DMS114 treated with DMSO at 0.1 percent for 48 hours (cell line): ENCODE measurements at regions not wholly inside any gene's neighbourhood (a gene's known extent, or its start where the extent isn't known, plus 50 kb on each side); places are given as distances from the start of the nearest gene placed in this dataset.

Experiments
- DNase-seq: peaks from one replicate; lab custom pipeline; 2025; ENCODE audit not compliant: unreplicated experiment; lab: John Stamatoyannopoulos, UW

DNA sequence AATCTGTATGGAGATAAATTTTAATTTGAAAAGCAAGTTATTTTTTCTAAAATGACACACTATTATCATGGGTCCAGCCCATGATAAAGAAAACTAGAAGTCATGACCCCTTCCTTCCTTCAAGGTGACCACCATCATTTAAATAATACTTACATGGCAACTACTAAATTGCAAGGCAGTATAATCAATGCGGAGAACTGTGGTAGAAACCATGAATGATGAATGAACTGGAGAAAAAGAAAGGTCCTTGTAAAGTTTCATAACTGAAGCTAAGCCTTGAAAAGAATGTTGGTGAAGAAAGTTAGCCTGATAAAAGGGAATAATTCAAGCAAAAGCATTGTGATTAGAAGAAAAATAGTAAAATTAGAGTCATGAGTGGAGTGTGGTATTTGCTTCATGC is 222.9 kb upstream of the TBC1D5 start:
- DNase-seq = no peak

- DNase-seq = no peak
Observed at GRCh38 chr3:17964108-17964507, 221.7 kb upstream of the TBC1D5 start.

DNA sequence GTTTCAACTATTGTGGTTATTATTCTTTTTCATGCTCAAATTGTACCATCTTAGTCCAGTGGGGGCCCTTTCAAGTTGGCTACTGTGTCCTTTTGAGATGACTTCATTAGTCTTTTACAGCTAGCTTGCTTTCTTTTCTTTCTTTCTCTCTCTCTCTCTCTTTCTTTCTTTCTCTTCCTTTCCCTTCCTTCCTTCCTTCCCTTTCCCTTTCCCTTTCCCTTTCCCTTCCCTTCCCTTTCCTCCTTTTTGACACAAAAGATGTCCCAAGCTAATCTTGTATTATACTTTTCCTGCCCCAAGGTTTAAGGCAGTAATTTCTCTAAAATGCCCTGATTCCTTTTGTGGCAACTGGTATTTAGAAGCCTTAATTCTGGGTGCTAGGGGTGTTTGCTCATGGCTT is 213.0 kb upstream of the TBC1D5 start:
- DNase-seq = no peak

GRCh38 chr3:17954801-17955200 is 212.4 kb upstream of the TBC1D5 start:
- DNase-seq = no peak

- no peak for DNase-seq
Observed at GRCh38 chr3:17951241-17951640, 208.8 kb upstream of the TBC1D5 start.

DNA sequence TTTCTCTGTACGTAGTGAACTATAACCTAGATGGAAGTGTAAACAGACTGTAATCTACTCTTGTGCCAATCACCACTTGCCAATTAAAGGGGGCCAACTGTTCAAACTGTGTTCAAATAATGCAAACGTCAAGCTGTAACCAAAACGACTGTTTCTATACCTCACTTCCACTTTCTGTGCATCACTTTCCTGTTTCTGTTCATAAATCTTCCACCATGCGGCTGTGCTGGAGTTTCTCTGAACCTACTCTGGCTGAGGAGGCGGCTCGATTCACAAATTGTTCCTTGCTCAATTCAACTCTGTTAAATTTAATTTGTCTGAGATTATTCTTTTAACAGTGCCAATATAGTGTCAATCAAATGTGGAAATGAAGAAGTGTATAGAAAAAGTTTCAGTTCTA is 206.7 kb upstream of the TBC1D5 start:
- DNase-seq = no peak

- DNase-seq = no peak
Observed at GRCh38 chr3:17947833-17948232, 205.4 kb upstream of the TBC1D5 start.

GRCh38 chr3:17946619-17947018 is 204.2 kb upstream of the TBC1D5 start:
- DNase-seq = no peak

DNA sequence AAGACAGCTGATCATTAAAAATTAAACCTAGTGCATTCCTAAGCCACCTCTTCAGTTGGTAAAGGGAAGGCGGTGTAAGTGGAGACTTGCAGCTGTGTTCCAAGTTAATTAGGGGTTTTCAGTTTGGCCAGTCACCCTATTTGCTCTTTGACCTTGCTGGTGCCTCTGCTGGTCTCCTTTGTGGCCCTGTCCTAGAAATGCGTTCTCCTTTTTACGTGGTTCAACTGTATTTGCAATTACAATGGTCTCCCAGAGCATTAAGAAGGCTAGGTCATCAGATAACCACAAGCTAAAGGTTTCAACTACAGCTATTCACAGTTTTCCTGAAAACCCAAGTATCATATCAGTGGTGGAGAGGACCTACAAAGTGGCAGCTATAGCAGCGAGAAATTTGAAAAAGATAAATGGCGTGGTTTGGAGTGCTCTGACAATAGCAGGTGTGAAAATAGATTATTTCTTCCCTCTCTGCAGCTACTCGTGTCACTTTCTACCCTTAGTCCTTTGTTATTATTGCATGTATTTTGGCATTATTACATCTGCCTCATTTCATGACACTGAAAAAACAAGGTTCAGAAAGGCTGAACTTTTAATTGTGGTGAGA is 203.5 kb upstream of the TBC1D5 start:
- DNase-seq = no peak

DNA sequence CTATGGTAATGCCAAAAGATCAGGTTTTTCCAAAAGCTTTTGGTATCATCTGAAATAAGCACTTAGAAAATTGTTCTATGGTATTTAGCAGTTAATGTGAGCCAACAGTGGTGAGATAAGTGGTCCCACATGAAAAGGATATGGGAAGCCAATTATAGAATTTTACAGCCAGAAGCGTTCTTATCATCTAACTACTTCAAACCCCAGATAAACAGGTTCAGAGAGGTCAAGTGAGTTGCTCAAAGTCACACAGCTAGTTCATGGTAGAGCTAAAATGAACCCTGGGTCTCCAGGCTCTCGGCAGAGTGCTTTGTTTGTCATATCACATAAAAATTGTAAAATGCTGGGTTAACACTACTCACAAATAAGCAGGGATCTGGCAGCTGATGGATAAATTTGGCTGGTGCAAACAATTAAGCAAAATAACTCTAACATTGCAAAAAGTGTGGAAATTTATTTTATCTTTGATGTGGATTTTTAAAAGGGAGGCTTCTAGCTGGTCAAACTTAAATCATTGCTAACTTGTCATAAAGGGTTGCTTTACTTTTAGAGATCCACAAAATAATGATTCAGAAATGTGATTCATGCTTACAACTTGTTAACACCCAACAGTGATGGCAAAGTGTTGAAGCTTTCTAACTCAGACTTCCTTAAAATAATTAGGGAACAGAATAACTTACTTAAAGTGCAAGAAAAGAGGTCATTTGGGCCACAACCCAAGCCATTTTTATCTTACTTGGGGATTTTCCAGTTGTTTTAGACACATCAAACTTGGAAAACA is 202.8 kb upstream of the TBC1D5 start:
- DNase-seq = no peak

- no peak for DNase-seq
Observed at GRCh38 chr3:17942856-17943255, 200.4 kb upstream of the TBC1D5 start.

DNA sequence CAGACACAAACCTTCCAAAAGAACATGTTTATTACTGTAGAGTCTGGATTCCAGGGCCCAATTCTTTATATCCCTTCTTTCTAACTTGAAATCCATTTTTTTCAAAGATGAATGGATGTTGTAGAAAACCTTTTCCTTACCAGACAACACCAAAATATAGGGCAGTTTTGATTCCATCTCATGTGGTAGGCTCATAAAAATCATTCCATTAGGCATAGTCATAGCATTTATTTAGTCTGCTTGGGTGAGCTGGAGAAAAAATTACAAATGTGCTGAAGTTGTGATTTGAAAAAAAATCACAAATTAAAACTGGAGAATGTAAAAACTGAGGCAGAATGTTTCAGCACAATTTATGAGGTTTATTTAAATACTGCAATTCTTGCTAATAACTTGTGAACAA is 199.3 kb upstream of the TBC1D5 start:
- DNase-seq = no peak

- DNase-seq = no peak
Observed at GRCh38 chr3:17941152-17941551, 198.7 kb upstream of the TBC1D5 start.

DNA sequence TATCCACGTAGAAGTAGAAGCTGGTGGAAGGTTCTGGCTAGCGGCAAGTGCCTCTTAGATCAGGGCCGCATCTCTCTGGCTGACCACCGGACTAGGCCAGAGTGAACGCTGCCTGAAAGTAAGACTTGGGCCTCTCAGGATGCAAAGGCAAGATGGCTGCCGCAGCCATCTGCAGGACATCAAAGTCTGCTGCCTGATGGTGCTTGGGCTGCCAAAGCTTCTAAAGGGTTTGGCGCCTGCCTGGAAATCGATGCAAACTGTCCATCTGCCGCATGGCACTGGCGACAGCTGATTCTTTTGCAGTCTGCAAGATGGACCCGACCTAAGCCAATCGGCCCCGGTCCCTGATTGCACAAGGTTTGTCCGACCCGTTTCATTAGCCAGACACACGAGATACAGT is 196.7 kb upstream of the TBC1D5 start:
- DNase-seq = no peak

DNA sequence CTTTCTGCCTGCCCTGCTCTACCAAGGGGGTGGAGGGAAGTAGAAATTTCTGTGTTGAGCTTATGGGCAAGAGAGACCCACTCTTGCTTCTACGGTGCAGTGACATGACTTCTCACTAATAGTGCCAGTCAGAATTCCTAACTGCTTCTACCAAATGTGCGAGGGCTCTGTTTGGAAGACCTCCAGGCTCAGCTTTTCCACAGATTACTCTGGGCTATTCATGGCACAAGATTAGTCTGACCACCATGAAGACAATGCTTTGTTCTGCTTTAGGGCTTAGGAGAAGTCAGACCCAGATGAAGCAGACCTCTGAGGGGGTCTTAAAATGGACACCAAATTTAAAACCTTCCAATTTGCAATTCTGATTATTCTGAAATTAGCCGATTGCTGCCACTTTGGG is 195.9 kb upstream of the TBC1D5 start:
- no peak for DNase-seq

GRCh38 chr3:17936736-17937480 is 194.5 kb upstream of the TBC1D5 start:
- DNase-seq = no peak

DNA sequence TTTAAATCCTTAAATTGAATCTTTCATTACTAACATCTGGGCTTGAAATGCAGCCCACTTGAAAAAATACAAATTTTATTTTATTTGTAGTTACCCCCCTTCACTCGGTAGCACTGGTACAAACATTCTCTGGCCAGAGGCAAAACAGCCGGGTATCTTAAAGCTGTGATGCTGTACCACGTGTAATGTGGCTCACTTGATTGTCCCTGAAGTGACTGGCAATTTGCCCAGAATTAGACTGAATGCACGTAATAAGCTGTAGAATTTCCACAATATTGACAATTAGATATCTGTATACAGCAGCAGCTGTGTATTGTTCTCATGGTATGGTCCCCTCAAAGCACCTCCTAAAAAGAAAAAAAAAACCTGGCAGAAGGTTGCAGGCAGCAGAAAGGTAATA is 192.8 kb upstream of the TBC1D5 start:
- DNase-seq = no peak

- DNase-seq = no peak
Observed at GRCh38 chr3:17932136-17932771, 189.8 kb upstream of the TBC1D5 start.

DNA sequence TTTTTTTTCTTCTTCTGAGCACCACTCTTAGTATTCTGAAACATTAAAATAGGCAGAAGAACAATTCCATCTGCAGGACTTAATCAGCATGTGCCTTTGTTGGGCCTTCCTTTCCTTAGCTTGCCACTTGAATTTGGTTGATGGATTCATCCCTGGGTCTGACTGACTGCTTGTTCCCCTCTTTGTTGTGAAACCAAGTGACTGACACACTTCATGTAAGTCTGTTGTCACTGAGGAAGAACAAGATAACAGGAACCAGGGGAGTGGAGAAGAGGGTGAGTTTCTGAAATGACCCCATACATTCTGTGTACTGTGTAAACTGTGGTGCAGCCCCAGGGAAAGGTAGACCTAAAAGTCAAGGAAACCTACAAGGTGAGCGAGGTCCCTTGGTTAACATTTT is 188.7 kb upstream of the TBC1D5 start:
- no peak for DNase-seq

GRCh38 chr3:17928502-17929145 is 186.2 kb upstream of the TBC1D5 start:
- DNase-seq = no peak

DNA sequence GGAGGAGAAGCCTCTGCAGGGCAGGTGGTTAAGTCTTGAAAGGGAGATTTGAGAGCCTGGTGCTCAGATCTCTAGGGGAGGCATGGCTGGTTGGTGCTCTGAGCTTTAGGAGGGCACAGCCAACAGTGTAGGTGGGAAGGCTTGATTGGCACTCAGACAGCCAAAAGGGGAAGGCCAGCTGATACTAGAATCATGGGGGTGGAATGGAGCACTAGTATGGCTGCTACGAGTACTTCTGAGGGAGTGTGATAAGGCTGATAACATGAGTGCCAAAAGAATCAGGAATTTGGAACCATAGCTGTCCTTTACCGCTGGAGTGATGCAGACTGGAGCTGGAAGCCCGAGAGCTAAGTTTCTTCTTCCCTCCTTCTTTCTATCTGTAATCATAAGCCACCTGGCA is 184.6 kb upstream of the TBC1D5 start:
- no peak for DNase-seq
